ENCODE measurements at regions not wholly inside any gene's neighbourhood (a gene's known extent, or its start where the extent isn't known, plus 50 kb on each side); places are given as distances from the start of the nearest gene placed in this dataset.

DNA sequence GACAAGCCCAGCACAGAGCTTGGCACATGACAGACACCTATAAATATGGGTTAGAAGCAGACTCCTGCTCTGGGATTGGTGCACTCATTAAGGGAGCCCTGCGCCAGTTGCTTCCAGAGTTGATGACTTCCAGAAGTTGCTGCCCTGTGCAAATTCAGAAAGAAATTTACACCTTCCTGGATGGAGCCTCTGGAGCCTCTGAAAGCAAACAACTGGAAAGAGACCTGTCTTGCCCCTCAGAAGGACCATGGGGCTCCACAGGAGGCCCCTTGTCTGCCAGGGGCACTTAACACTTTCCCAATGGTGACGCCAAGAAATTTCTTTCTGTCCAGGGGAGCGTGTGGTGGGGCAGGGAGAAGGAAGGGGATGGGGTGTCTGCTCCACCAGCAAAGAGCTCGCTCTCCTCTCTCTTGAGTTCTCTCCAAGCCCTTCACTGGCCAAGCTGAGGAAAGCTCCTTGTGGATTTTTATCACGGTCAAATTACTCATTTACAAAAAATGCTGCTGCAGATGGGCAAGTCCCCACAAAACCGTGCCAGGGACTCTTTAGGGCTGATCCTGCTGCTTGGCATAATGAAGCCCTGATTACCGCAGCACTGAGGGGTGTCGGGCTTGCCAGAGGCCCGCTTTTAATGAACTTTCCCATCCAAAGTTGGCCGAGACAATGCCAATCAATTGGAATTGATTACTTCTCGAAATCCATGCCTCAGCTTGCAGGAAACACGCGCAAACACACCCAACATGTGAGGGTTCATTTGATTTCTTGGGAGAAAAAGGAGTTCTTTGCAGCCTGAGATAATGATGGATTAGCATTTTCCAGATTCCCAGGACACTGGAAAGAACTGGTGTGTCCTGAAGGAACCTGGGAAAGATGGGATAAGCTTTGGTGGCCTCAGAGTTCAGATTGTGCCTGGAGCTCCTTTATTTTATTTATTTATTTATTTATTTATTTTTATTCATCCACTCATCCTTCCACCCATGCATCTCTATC is 583.6 kb upstream of the CDH5 start:
- no peaks in the 10 kb centered on the region for H3K4me1 ChIP-seq (ENCODE audit: low read depth)
- intact Hi-C loops (cut with DNase I, micrococcal nuclease) = no loop called here
- ATAC-seq (no peak), DNase-seq (no peak)
- TF ChIP-seq, protein P1, sequence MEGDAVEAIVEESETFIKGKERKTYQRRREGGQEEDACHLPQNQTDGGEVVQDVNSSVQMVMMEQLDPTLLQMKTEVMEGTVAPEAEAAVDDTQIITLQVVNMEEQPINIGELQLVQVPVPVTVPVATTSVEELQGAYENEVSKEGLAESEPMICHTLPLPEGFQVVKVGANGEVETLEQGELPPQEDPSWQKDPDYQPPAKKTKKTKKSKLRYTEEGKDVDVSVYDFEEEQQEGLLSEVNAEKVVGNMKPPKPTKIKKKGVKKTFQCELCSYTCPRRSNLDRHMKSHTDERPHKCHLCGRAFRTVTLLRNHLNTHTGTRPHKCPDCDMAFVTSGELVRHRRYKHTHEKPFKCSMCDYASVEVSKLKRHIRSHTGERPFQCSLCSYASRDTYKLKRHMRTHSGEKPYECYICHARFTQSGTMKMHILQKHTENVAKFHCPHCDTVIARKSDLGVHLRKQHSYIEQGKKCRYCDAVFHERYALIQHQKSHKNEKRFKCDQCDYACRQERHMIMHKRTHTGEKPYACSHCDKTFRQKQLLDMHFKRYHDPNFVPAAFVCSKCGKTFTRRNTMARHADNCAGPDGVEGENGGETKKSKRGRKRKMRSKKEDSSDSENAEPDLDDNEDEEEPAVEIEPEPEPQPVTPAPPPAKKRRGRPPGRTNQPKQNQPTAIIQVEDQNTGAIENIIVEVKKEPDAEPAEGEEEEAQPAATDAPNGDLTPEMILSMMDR (IDR thresholded peaks at IDR 0.05) = no peak
- H3K4me3 ChIP-seq = no peak overlapping the region
- H3K36me3 ChIP-seq (ENCODE audit: low read depth) = no peaks in the 10 kb centered on the region
- no peaks in the 10 kb centered on the region for H3K9me3 ChIP-seq

DNA sequence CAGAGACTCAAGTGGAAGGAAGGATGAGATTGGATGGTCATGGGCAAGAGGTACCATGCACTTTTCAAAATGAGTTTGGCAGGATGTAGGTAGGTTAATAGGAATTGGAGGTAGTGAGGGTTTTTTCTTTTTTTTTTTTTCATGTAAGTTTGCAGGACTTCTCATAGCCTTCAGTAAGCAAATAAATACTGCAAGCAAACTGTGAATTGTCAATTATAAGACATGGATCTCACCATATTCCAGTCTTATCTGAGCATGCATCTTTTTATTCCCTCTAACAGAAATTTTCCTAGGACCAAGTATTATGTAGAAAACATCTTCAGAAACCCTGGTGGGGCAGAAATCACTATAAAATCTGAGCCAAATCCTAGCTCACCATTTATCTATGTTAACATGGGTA is 584.6 kb upstream of the CDH5 start:
- no peaks in the 10 kb centered on the region for H3K4me1 ChIP-seq (ENCODE audit: low read depth)
- H3K9me3 ChIP-seq = peaks cover 4% of the 10 kb centered on the region
- H3K36me3 ChIP-seq (ENCODE audit: low read depth) = no peaks in the 10 kb centered on the region
- intact Hi-C loops (cut with DNase I, micrococcal nuclease) = no loop called here
- DNase-seq (no peak), ATAC-seq (no peak)
- H3K4me3 ChIP-seq = no peak overlapping the region
- TF ChIP-seq, protein P1 (IDR thresholded peaks at IDR 0.05) = no peak

DNA sequence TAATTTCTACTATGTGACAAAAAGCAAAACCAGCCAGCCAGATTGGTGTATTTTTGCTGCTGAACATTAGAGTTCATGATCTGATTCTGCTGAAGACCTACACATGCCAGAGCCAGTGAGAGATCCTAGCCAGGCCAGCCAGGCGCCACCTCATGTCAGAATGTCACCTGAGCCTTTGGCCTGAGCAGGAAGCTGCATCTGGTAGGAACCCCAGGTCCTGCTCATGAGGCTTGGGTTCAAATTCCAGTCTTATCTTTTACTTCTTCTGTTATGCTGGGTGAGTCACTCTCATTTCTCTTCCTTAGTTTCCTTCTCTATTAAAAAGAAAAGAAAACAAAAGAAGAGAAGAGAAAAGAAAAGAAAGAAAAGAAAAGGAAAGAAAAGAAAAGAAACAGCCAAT is 585.1 kb upstream of the CDH5 start:
- no peak for DNase-seq

DNA sequence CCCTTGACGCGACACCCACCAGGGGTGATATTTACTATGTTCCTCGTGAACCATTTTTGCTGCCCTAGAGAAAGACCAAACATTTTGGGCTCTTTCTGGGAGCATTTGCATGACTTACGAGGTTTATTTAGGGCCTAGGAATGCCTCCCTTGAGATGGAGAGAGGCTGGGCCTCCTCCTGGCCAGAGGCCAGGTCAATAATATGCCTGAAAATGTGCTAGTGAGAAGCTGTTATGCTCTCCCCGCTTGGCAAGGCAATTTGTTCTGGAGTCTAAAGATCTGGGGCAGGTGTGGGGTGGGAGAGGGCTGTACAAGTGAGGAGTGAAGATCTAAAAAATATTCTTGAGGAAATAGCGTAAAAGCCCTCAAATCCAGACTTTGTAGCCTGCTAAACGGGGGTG is 587.3 kb upstream of the CDH5 start:
- Histone ChIP-seq H3K4me3 (no peak overlapping the region), H3K9me3 (peaks cover 9% of the 10 kb centered on the region), H3K36me3 (ENCODE audit: low read depth) (no peaks in the 10 kb centered on the region), H3K4me1 (ENCODE audit: low read depth) (no peaks in the 10 kb centered on the region)
- ATAC-seq = no peak
- intact Hi-C loops (cut with DNase I, micrococcal nuclease) = no loop called here
- TF ChIP-seq, protein P1 (IDR thresholded peaks at IDR 0.05) = no peak
- no peak for DNase-seq

More for the DNA sequence above, 585.1 kb upstream of the CDH5 start:
- intact Hi-C loops (cut with DNase I, micrococcal nuclease) = no loop called here
- H3K9me3 ChIP-seq = peaks cover 9% of the 10 kb centered on the region
- H3K4me1 ChIP-seq (ENCODE audit: low read depth) = no peaks in the 10 kb centered on the region
- TF ChIP-seq, protein P1 (IDR thresholded peaks at IDR 0.05) = no peak
- H3K4me3 ChIP-seq = no peak overlapping the region
- no peak for ATAC-seq
- no peaks in the 10 kb centered on the region for H3K36me3 ChIP-seq (ENCODE audit: low read depth)

DNA sequence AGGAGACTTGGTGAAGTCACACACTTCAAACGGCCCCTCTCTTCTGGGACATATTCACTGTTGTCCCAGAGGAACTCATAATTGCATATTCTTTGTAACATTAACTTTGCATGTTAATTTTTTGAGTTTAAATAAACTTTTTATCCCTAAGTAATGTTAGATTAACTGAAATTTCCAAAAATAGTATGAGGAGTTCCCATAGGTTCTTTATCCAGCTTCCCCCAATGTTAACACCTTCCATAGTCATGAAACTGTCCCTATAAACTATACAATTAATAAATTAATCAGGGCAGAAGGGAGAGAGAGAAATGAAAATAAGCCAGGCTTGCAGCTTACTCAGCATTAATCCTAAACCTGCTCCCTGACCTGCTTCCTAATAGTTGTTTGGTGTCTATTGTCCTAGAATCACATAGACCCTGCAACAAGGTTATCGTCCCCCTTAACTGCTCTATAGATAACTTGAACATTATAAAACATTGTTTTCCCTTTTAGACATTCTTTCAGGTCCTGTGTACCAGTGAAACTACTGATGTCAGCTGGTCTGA is 589.8 kb upstream of the CDH5 start:
- peaks cover 10% of the 10 kb centered on the region for H3K9me3 ChIP-seq
- no peak overlapping the region for H3K4me3 ChIP-seq
- DNase-seq = no peak
- TF ChIP-seq, protein P1 (IDR thresholded peaks at IDR 0.05) = no peak
- intact Hi-C loops (cut with DNase I, micrococcal nuclease) = no loop called here
- H3K4me1 ChIP-seq (ENCODE audit: low read depth) = no peaks in the 10 kb centered on the region
- H3K36me3 ChIP-seq (ENCODE audit: low read depth) = no peaks in the 10 kb centered on the region
- no peak for ATAC-seq
